ENCODE measurements at regions not wholly inside any gene's neighbourhood (a gene's known extent, or its start where the extent isn't known, plus 50 kb on each side); places are given as distances from the start of the nearest gene placed in this dataset.

DNA sequence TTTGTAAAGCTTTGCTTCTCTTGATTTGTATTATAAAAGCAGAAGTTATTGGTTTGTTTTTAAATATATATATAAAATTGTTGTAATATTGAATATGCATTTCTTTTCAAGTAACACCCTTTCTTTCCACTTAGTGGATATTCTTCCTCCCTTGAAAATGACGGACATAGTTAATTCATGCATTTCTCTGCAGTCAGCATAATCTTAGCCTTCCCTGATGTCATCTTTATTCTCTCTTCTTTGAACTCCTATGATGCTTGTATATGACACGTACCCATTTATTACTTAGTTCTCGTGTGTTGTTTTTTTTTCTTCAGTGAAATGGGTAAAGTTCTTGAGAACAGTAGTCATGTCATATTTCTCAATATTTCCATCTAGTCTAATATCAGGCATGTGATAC lies 191.2 kb downstream of the MDFIC start:
- intact Hi-C loops (cut with DNase I) = no loop called here
- TF ChIP-seq, protein P1, sequence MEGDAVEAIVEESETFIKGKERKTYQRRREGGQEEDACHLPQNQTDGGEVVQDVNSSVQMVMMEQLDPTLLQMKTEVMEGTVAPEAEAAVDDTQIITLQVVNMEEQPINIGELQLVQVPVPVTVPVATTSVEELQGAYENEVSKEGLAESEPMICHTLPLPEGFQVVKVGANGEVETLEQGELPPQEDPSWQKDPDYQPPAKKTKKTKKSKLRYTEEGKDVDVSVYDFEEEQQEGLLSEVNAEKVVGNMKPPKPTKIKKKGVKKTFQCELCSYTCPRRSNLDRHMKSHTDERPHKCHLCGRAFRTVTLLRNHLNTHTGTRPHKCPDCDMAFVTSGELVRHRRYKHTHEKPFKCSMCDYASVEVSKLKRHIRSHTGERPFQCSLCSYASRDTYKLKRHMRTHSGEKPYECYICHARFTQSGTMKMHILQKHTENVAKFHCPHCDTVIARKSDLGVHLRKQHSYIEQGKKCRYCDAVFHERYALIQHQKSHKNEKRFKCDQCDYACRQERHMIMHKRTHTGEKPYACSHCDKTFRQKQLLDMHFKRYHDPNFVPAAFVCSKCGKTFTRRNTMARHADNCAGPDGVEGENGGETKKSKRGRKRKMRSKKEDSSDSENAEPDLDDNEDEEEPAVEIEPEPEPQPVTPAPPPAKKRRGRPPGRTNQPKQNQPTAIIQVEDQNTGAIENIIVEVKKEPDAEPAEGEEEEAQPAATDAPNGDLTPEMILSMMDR (IDR thresholded peaks at IDR 0.05) = no peak
- TF ChIP-seq POLR2A (IDR thresholded peaks at IDR 0.05) = no peak
- no peaks in the 10 kb centered on the region for H3K4me1 ChIP-seq

DNA sequence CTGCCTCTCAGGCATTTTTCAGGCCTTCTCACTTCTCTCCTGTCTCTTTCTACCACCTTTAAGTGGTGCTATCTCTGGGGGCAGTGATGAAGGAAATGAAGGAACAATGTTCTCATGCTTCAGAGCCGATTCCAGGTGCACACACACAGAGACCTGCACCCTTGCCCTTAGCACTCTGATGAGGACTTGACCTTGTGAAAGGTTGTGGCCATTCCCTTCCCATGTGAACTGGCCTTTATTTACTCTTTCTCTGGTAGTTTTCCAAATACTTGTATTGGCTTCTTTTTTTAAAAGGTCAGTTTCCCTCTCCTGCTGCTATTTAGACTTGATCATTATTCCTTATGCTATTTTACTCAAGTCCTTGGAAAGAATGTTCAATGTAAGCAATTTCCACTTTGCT lies 188.6 kb downstream of the MDFIC start:
- no peak for DNase-seq
- Histone ChIP-seq H3K9me3 (no peaks in the 10 kb centered on the region), H3K27me3 (no peaks in the 10 kb centered on the region), H3K4me1 (no peaks in the 10 kb centered on the region), H3K4me3 (no peak overlapping the region), H3K36me3 (no peaks in the 10 kb centered on the region), H3K27ac (no peak overlapping the region)
- intact Hi-C loops (cut with DNase I) = no loop called here
- no peak for TF ChIP-seq POLR2A (IDR thresholded peaks at IDR 0.05)
- TF ChIP-seq, protein P1 (IDR thresholded peaks at IDR 0.05) = no peak
- WGBS, 2 donors = 58 to 59% methylated on average over 1 of the region's 1 CpG

More for the DNA sequence above, 191.2 kb downstream of the MDFIC start:
- WGBS, 2 donors = 91 to 94% methylated on average over 3 of the region's 3 CpGs
- Histone ChIP-seq H3K27me3 (no peaks in the 10 kb centered on the region), H3K4me3 (no peak overlapping the region), H3K36me3 (no peaks in the 10 kb centered on the region), H3K9me3 (no peaks in the 10 kb centered on the region), H3K27ac (no peak overlapping the region)
- no peak for DNase-seq

DNA sequence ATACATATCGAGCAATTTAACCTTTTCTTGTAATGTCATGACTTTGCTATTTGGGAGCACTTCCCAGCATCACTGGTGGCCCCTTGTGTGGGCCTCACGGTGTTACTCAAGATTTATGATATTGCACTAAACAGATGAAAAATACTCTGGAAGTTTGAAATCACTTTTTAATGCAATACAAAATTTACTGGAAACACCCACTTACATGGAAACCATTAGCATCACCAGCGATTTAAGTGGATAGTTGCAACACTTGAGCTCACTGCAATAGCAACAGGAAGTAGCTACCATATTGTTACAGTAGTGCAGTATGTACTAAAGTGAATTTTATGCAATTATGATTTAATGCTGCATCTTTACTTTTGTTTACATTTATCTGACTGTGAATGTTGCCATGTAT lies 184.4 kb downstream of the MDFIC start:
- no peaks in the 10 kb centered on the region for H3K4me1 ChIP-seq
- 88 to 92% methylated on average over 3 of the region's 3 CpGs for WGBS, 2 donors
- H3K36me3 ChIP-seq = no peaks in the 10 kb centered on the region
- TF ChIP-seq, protein P1 (IDR thresholded peaks at IDR 0.05) = no peak
- H3K27me3 ChIP-seq = no peaks in the 10 kb centered on the region
- no peak overlapping the region for H3K27ac ChIP-seq
- intact Hi-C loops (cut with DNase I) = no loop called here
- no peaks in the 10 kb centered on the region for H3K9me3 ChIP-seq
- H3K4me3 ChIP-seq = no peak overlapping the region
- DNase-seq = no peak

DNA sequence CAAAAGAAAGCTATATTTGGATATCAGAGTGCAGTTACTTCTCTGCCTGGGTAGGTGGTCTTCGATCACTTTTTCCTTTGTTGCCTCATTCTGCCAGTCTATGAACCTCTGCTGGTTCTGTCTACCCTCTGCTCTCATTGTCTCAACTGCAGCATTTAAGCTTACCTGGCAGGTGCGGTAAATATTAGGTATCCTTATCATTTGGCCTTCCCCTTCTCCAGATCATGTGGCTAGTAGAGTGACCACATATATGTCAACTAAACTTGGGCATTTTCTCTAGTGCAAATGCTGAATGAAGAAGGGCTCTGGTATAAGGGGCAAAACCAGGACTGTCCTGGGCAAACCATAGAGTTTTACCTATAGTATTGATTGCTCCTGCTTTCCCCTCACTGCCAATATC lies 180.8 kb downstream of the MDFIC start:
- Histone ChIP-seq H3K4me3 (no peak overlapping the region), H3K27ac (no peak overlapping the region), H3K9me3 (no peaks in the 10 kb centered on the region), H3K4me1 (peaks cover 0 to 5% (median 0%) of the 10 kb centered on the region in 3 donors), H3K36me3 (no peaks in the 10 kb centered on the region), H3K27me3 (no peaks in the 10 kb centered on the region)
- TF ChIP-seq POLR2A (IDR thresholded peaks at IDR 0.05) = no peak
- TF ChIP-seq, protein P1 (IDR thresholded peaks at IDR 0.05) = no peak
- WGBS, 2 donors = 90 to 94% methylated on average over 2 of the region's 2 CpGs
- intact Hi-C loops (cut with DNase I) = no loop called here
- DNase-seq = no peak

DNA sequence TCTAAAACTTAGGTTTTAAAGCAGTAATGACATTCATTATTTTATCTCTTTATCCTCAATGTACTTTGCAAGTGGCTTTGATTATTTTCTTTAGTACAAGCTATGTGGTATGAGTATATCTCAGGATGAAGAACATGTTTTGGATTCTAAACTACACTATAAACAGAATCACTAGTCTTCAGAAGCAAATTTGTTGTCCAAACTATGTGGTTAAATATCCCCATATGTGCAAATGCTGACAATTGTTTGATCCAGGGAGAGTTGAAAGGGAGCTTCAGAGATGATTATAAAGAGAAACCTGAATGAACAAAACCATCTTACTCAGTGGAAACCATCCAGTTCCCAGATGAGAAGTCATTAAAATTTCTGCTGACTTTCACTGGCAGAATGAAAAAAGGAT lies 179.3 kb downstream of the MDFIC start:
- H3K27ac ChIP-seq = no peak overlapping the region
- H3K9me3 ChIP-seq = no peaks in the 10 kb centered on the region
- intact Hi-C loops (cut with DNase I) = no loop called here
- no peaks in the 10 kb centered on the region for H3K27me3 ChIP-seq
- no peak for DNase-seq
- peaks cover 0 to 5% (median 0%) of the 10 kb centered on the region in 3 donors for H3K4me1 ChIP-seq
- TF ChIP-seq, protein P1 (IDR thresholded peaks at IDR 0.05) = no peak
- no peak for TF ChIP-seq POLR2A (IDR thresholded peaks at IDR 0.05)
- H3K36me3 ChIP-seq = no peaks in the 10 kb centered on the region
- no peak overlapping the region for H3K4me3 ChIP-seq

Measured in esophagus squamous epithelium (tissue), 5 donors.